ENCODE measurements at regions not wholly inside any gene's neighbourhood (a gene's known extent, or its start where the extent isn't known, plus 50 kb on each side); places are given as distances from the start of the nearest gene placed in this dataset.

GRCh38 chr4:30620711-30621110 is 99.5 kb upstream of the PCDH7 start:
- no peak for ATAC-seq (ENCODE audit: insufficient read depth, low FRiP score)
- Histone ChIP-seq H3K27ac (ENCODE audit: low read depth in 1 of 2, low read length in 1 of 2) (no peak overlapping the region), H3K4me3 (no peak overlapping the region), H3K9ac (ENCODE audit: insufficient read depth in 1 of 2, low read length in 2 of 2) (no peak overlapping the region), H3K9me3 (ENCODE audit: control insufficient read depth in 4 of 4, insufficient read depth in 3 of 4, low read length in 3 of 4) (no peaks in the 10 kb centered on the region), H3K4me1 (ENCODE audit: control insufficient read depth in 5 of 5, insufficient read depth in 5 of 5, low read length in 5 of 5) (peaks cover 0 to 13% (median 4%) of the 10 kb centered on the region in 5 donors), H3K36me3 (ENCODE audit: control insufficient read depth in 4 of 4, insufficient read depth in 4 of 4, low read length in 4 of 4) (no peaks in the 10 kb centered on the region), H3K27me3 (ENCODE audit: control insufficient read depth in 3 of 3, insufficient read depth in 3 of 3, low read length in 2 of 3) (no peaks in the 10 kb centered on the region)
- DNase-seq = no peak
- TF ChIP-seq CTCF (IDR thresholded peaks at IDR 0.05; ENCODE audit: control extremely low read depth, extremely low read depth) = no peak
- 67 to 72% methylated on average over 1 of the region's 1 CpG for WGBS, 2 donors

GRCh38 chr4:30630431-30630830 is 89.7 kb upstream of the PCDH7 start:
- no peaks in the 10 kb centered on the region for H3K36me3 ChIP-seq (ENCODE audit: control insufficient read depth in 4 of 4, insufficient read depth in 4 of 4, low read length in 4 of 4)
- 65 to 67% methylated on average over 3 of the region's 3 CpGs for WGBS, 2 donors
- no peaks in the 10 kb centered on the region for H3K27me3 ChIP-seq (ENCODE audit: control insufficient read depth in 3 of 3, insufficient read depth in 3 of 3, low read length in 2 of 3)
- no peak overlapping the region for H3K9ac ChIP-seq (ENCODE audit: insufficient read depth in 1 of 2, low read length in 2 of 2)
- H3K4me3 ChIP-seq = no peak overlapping the region
- ATAC-seq (ENCODE audit: insufficient read depth, low FRiP score) (no peak), DNase-seq (no peak)
- no peak overlapping the region for H3K27ac ChIP-seq (ENCODE audit: low read depth in 1 of 2, low read length in 1 of 2)
- peaks cover 0 to 3% (median 0%) of the 10 kb centered on the region in 4 donors for H3K9me3 ChIP-seq (ENCODE audit: control insufficient read depth in 4 of 4, insufficient read depth in 3 of 4, low read length in 3 of 4)
- no peak for TF ChIP-seq CTCF (IDR thresholded peaks at IDR 0.05; ENCODE audit: control extremely low read depth, extremely low read depth)
- peaks cover 0 to 13% (median 0%) of the 10 kb centered on the region in 5 donors for H3K4me1 ChIP-seq (ENCODE audit: control insufficient read depth in 5 of 5, insufficient read depth in 5 of 5, low read length in 5 of 5)

- Histone ChIP-seq H3K4me1 (ENCODE audit: control insufficient read depth in 5 of 5, insufficient read depth in 5 of 5, low read length in 5 of 5) (peaks cover 0 to 8% (median 0%) of the 10 kb centered on the region in 5 donors), H3K9ac (ENCODE audit: insufficient read depth in 1 of 2, low read length in 2 of 2) (no peak overlapping the region), H3K27ac (ENCODE audit: low read depth in 1 of 2, low read length in 1 of 2) (no peak overlapping the region), H3K27me3 (ENCODE audit: control insufficient read depth in 3 of 3, insufficient read depth in 3 of 3, low read length in 2 of 3) (no peaks in the 10 kb centered on the region), H3K36me3 (ENCODE audit: control insufficient read depth in 4 of 4, insufficient read depth in 4 of 4, low read length in 4 of 4) (no peaks in the 10 kb centered on the region), H3K9me3 (ENCODE audit: control insufficient read depth in 4 of 4, insufficient read depth in 3 of 4, low read length in 3 of 4) (peaks cover 0 to 3% (median 0%) of the 10 kb centered on the region in 4 donors), H3K4me3 (no peak overlapping the region)
- ATAC-seq (ENCODE audit: insufficient read depth, low FRiP score) (no peak), DNase-seq (no peak)
- 71 to 81% methylated on average over 1 of the region's 1 CpG for WGBS, 2 donors
- TF ChIP-seq CTCF (IDR thresholded peaks at IDR 0.05; ENCODE audit: control extremely low read depth, extremely low read depth) = no peak
Measured at GRCh38 chr4:30632751-30633150, 87.4 kb upstream of the PCDH7 start.

GRCh38 chr4:30641345-30641744 is 78.8 kb upstream of the PCDH7 start:
- ATAC-seq (ENCODE audit: insufficient read depth, low FRiP score) (no peak), DNase-seq (no peak)
- Histone ChIP-seq H3K27me3 (ENCODE audit: control insufficient read depth in 3 of 3, insufficient read depth in 3 of 3, low read length in 2 of 3) (no peaks in the 10 kb centered on the region), H3K36me3 (ENCODE audit: control insufficient read depth in 4 of 4, insufficient read depth in 4 of 4, low read length in 4 of 4) (no peaks in the 10 kb centered on the region), H3K9me3 (ENCODE audit: control insufficient read depth in 4 of 4, insufficient read depth in 3 of 4, low read length in 3 of 4) (no peaks in the 10 kb centered on the region), H3K9ac (ENCODE audit: insufficient read depth in 1 of 2, low read length in 2 of 2) (no peak overlapping the region), H3K4me3 (no peak overlapping the region), H3K27ac (ENCODE audit: low read depth in 1 of 2, low read length in 1 of 2) (no peak overlapping the region), H3K4me1 (ENCODE audit: control insufficient read depth in 5 of 5, insufficient read depth in 5 of 5, low read length in 5 of 5) (no peaks in the 10 kb centered on the region)
- 80 to 96% methylated on average over 1 of the region's 1 CpG for WGBS, 2 donors
- TF ChIP-seq CTCF (IDR thresholded peaks at IDR 0.05; ENCODE audit: control extremely low read depth, extremely low read depth) = no peak
